ENCODE measurements at regions not wholly inside any gene's neighbourhood (a gene's known extent, or its start where the extent isn't known, plus 50 kb on each side); places are given as distances from the start of the nearest gene placed in this dataset.

GRCh38 chr15:96690733-96691132 lies 360.2 kb downstream of the NR2F2 start:
- Histone ChIP-seq H3K27me3 (no peaks in the 10 kb centered on the region), H3K36me3 (no peaks in the 10 kb centered on the region), H3K4me1 (no peaks in the 10 kb centered on the region), H3K9me3 (no peaks in the 10 kb centered on the region), H3K4me3 (no peak overlapping the region), H3K27ac (no peak overlapping the region)
- DNase-seq (ENCODE audit: low spot score in 2 of 2), result no peak
- TF ChIP-seq CTCF (IDR thresholded peaks at IDR 0.05), result no peak
- intact Hi-C loops (cut with DNase I), result no loop called here

GRCh38 chr15:96692826-96693225 lies 362.3 kb downstream of the NR2F2 start:
- DNase-seq (ENCODE audit: low spot score in 2 of 2), result no peak
- Histone ChIP-seq H3K4me3 (no peak overlapping the region), H3K27ac (no peak overlapping the region), H3K27me3 (no peaks in the 10 kb centered on the region), H3K36me3 (no peaks in the 10 kb centered on the region), H3K4me1 (no peaks in the 10 kb centered on the region), H3K9me3 (no peaks in the 10 kb centered on the region)
- TF ChIP-seq CTCF (IDR thresholded peaks at IDR 0.05), result no peak
- intact Hi-C loops (cut with DNase I), result no loop called here

- Histone ChIP-seq H3K9me3 (no peaks in the 10 kb centered on the region), H3K27me3 (no peaks in the 10 kb centered on the region), H3K27ac (no peak overlapping the region), H3K36me3 (no peaks in the 10 kb centered on the region), H3K4me1 (no peaks in the 10 kb centered on the region), H3K4me3 (no peak overlapping the region)
- intact Hi-C loops (cut with DNase I), result no loop called here
- no peak for TF ChIP-seq CTCF (IDR thresholded peaks at IDR 0.05)
- DNase-seq (ENCODE audit: low spot score in 2 of 2), result no peak
Observed at GRCh38 chr15:96693515-96693914, 363.0 kb downstream of the NR2F2 start.

- no peak for TF ChIP-seq CTCF (IDR thresholded peaks at IDR 0.05)
Observed at GRCh38 chr15:96693990-96694517, 363.6 kb downstream of the NR2F2 start.

GRCh38 chr15:96695426-96695825 lies 364.9 kb downstream of the NR2F2 start:
- Histone ChIP-seq H3K36me3 (no peaks in the 10 kb centered on the region), H3K27ac (no peak overlapping the region), H3K27me3 (no peaks in the 10 kb centered on the region), H3K9me3 (no peaks in the 10 kb centered on the region), H3K4me1 (no peaks in the 10 kb centered on the region), H3K4me3 (no peak overlapping the region)
- no peak for TF ChIP-seq CTCF (IDR thresholded peaks at IDR 0.05)
- no peak for DNase-seq (ENCODE audit: low spot score in 2 of 2)
- intact Hi-C loops (cut with DNase I), result no loop called here

More at GRCh38 chr15:96693990-96694517, 363.6 kb downstream of the NR2F2 start:
- H3K9me3 ChIP-seq, result no peaks in the 10 kb centered on the region
- no peaks in the 10 kb centered on the region for H3K4me1 ChIP-seq
- no peak overlapping the region for H3K4me3 ChIP-seq
- DNase-seq (ENCODE audit: low spot score in 2 of 2), result no peak
- no peaks in the 10 kb centered on the region for H3K27me3 ChIP-seq
- no peaks in the 10 kb centered on the region for H3K36me3 ChIP-seq
- H3K27ac ChIP-seq, result no peak overlapping the region
- intact Hi-C loops (cut with DNase I), result no loop called here

- Histone ChIP-seq H3K4me3 (no peak overlapping the region), H3K36me3 (no peaks in the 10 kb centered on the region), H3K4me1 (no peaks in the 10 kb centered on the region), H3K27ac (no peak overlapping the region), H3K27me3 (no peaks in the 10 kb centered on the region), H3K9me3 (no peaks in the 10 kb centered on the region)
- DNase-seq (ENCODE audit: low spot score in 2 of 2), result no peak
- TF ChIP-seq CTCF (IDR thresholded peaks at IDR 0.05), result no peak
- intact Hi-C loops (cut with DNase I), result no loop called here
Observed at GRCh38 chr15:96699871-96700401, 369.4 kb downstream of the NR2F2 start.
